ENCODE measurements at regions not wholly inside any gene's neighbourhood (a gene's known extent, or its start where the extent isn't known, plus 50 kb on each side); places are given as distances from the start of the nearest gene placed in this dataset.

DNA sequence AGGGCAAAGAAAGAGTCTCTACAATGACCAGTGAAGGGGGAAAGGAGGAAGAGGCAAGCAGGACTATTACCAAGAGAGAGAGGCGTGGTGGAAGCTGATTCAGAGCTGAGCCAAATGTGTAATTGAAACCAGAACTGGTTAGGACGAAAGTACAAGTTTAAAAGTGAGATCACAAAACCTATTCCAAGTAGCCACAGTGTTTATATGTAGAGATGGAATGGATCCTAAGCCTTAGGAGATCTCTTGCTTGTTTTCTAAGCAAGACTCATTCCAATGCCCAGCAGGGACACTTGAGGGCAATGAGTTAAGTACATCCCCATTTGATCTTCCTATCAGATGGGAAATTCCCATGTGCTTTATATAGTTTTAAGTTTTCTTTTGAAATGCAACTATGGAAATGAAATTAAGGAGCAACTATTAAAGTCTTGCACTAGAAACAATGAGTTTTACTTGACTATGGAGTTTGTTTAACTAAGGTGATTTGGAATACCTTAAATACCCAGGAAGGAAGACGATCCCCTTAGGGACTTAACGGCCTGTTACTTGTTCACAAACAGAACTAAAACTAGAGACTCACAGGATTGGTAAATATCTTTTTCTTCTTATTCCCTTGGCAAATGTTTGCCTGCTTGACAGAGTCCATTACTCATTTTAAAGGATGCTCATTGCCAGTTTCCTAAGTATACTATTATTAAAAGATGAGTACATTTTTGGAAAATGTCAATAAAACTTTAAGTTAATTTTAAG, 51.1 kb upstream of the SNX2 start:
- DNase-seq: no peak

All from SHP77 (cell line).